NCI-H146 treated with DMSO at 0.1 percent for 48 hours (cell line): ENCODE measurements at regions not wholly inside any gene's neighbourhood (a gene's known extent, or its start where the extent isn't known, plus 50 kb on each side); places are given as distances from the start of the nearest gene placed in this dataset.

Experiments
- DNase-seq: peaks from one replicate; lab custom pipeline; 2025; ENCODE audit not compliant: unreplicated experiment; lab: John Stamatoyannopoulos, UW

- DNase-seq: no peak
Measured at GRCh38 chr6:40642837-40643236, 55.7 kb upstream of the LRFN2 start.

GRCh38 chr6:40642190-40642589 is 55.0 kb upstream of the LRFN2 start:
- no peak for DNase-seq

- no peak for DNase-seq
Measured at GRCh38 chr6:40640599-40641227, 53.5 kb upstream of the LRFN2 start.
